Activated CD4-positive, alpha-beta memory T cell treated with anti-CD3 and anti-CD28 coated beads for 36 hours (primary cell): ENCODE measurements at regions not wholly inside any gene's neighbourhood (a gene's known extent, or its start where the extent isn't known, plus 50 kb on each side); places are given as distances from the start of the nearest gene placed in this dataset.

Source experiments
- CTCF ChIA-PET: fragments of 350-600 bp; sonication (Branson Sonifier 250); formaldehyde crosslinking; loops from one replicate; lab custom pipeline; 2021; ENCODE audit warnings: antibody characterized with exemption, inconsistent platforms; lab: Charles Lee
- POLR2A ChIA-PET: fragments of 350-600 bp; sonication (Branson Sonifier 250); formaldehyde crosslinking; loops from one replicate; lab custom pipeline; 2021; ENCODE audit warnings: antibody characterized with exemption; lab: Charles Lee
- DNase-seq: peaks from one replicate; pipeline ENCODE4 v3.0.0-alpha.2; 2020
- H3K27ac Mint-ChIP-seq: one replicate; pipeline ENCODE4 v1.8.0; 2021; ENCODE audit warnings: mixed read lengths
- H3K27me3 Mint-ChIP-seq: one replicate; pipeline ENCODE4 v1.8.0; 2021; ENCODE audit warnings: mixed read lengths
- H3K36me3 Mint-ChIP-seq: one replicate; pipeline ENCODE4 v1.8.0; 2021; ENCODE audit warnings: mixed read lengths
- H3K4me1 Mint-ChIP-seq: one replicate; pipeline ENCODE4 v1.8.0; 2021; ENCODE audit warnings: low read depth, mixed read lengths
- H3K4me3 Mint-ChIP-seq: one replicate; pipeline ENCODE4 v1.8.0; 2021; ENCODE audit warnings: mild to moderate bottlenecking, mixed read lengths
- H3K9me3 Mint-ChIP-seq: one replicate; pipeline ENCODE4 v1.8.0; 2021; ENCODE audit warnings: mixed read lengths
- intact Hi-C: fragments of 100-400 bp; cut with micrococcal nuclease; formaldehyde crosslinking; loops from one replicate; pipeline ENCODE4 v1.15.1; 2023

- Mint-ChIP-seq H3K4me3 (no peak overlapping the region), H3K27me3 (peaks cover 11% of the 10 kb centered on the region), H3K27ac (no peak overlapping the region), H3K4me1 (no peaks in the 10 kb centered on the region), H3K9me3 (no peaks in the 10 kb centered on the region), H3K36me3 (no peaks in the 10 kb centered on the region)
- intact Hi-C loops, result no loop called here
- ChIA-PET POLR2A (no interaction called here), CTCF (interaction anchor here (0.9 kb wide), 1 partner anchor 25 kb away, joined by 5 read pairs; no protein-coding TSS in a partner anchor)
- DNase-seq, result no peak
Measured at GRCh38 chr18:57856557-57857280, 53.6 kb upstream of the ATP8B1 start.

- Mint-ChIP-seq H3K27ac (no peak overlapping the region), H3K9me3 (no peaks in the 10 kb centered on the region), H3K4me3 (no peak overlapping the region), H3K36me3 (no peaks in the 10 kb centered on the region), H3K4me1 (no peaks in the 10 kb centered on the region), H3K27me3 (peaks cover 13% of the 10 kb centered on the region)
- no peak for DNase-seq
- ChIA-PET POLR2A (no interaction called here), CTCF (interaction anchor here (0.9 kb wide), 1 partner anchor 26 kb away, joined by 5 read pairs; no protein-coding TSS in a partner anchor)
- intact Hi-C loops, result no loop called here
Measured at GRCh38 chr18:57856128-57856527, 53.0 kb upstream of the ATP8B1 start.

- ChIA-PET POLR2A (no interaction called here), CTCF (no interaction called here)
- intact Hi-C loops, result no loop called here
- no peak for DNase-seq
- Mint-ChIP-seq H3K27me3 (peaks cover 13% of the 10 kb centered on the region), H3K9me3 (no peaks in the 10 kb centered on the region), H3K4me1 (no peaks in the 10 kb centered on the region), H3K27ac (no peak overlapping the region), H3K36me3 (no peaks in the 10 kb centered on the region), H3K4me3 (no peak overlapping the region)
Measured at GRCh38 chr18:57855551-57855950, 52.4 kb upstream of the ATP8B1 start.

DNA sequence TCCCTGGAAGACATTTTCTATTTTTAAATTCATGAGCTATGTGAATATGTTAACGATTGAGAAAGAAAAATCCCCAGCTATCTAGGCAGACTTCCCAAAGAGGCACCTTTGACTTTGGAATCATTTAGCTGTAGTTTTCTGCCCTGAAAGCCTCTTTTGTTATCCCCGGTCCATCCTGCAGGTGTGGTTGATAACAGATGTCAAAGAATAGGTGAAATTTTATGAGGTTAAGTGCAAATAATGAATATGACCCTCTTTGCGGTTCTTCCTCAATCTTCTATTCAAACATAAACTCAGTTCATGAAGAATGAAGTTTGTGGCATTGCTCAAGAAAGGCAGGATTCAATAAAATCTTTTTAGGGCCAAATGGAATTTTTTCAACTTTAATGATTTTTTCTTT is 51.6 kb upstream of the ATP8B1 start:
- Mint-ChIP-seq H3K36me3 (no peaks in the 10 kb centered on the region), H3K4me3 (no peak overlapping the region), H3K4me1 (no peaks in the 10 kb centered on the region), H3K9me3 (peaks cover 3% of the 10 kb centered on the region), H3K27ac (no peak overlapping the region), H3K27me3 (peaks cover 15% of the 10 kb centered on the region)
- CTCF ChIA-PET, result no interaction called here
- intact Hi-C loops, result no loop called here
- no peak for DNase-seq
- POLR2A ChIA-PET, result no interaction called here

DNA sequence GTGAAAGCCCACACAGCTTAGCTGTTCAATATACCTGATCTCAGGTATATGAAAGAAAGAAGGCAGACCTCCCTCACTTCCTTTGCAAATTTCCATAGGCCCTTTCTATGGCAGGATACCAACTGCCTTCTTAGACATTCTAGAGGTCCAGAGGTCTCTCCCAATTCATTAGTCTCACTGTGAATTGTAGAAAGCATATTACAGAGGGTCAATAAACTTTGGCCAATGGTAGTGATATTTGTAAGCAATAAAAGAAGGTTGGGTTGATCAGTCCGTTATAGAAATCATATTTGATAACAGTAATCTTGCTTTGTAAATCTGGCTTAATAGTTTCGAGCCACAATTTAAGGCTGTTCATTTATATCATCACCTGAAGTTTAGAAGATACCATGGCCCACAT is 50.7 kb upstream of the ATP8B1 start:
- no peak for DNase-seq
- ChIA-PET CTCF (no interaction called here), POLR2A (no interaction called here)
- peaks cover 15% of the 10 kb centered on the region for H3K27me3 Mint-ChIP-seq
- intact Hi-C loops, result no loop called here
- H3K4me1 Mint-ChIP-seq, result no peaks in the 10 kb centered on the region
- peaks cover 3% of the 10 kb centered on the region for H3K9me3 Mint-ChIP-seq
- no peak overlapping the region for H3K4me3 Mint-ChIP-seq
- H3K36me3 Mint-ChIP-seq, result no peaks in the 10 kb centered on the region
- H3K27ac Mint-ChIP-seq, result no peak overlapping the region

- H3K4me1 Mint-ChIP-seq, result no peaks in the 10 kb centered on the region
- POLR2A ChIA-PET, result no interaction called here
Measured at GRCh38 chr18:57853133-57853532, 50.0 kb upstream of the ATP8B1 start.

More at GRCh38 chr18:57853133-57853532, 50.0 kb upstream of the ATP8B1 start:
- H3K36me3 Mint-ChIP-seq, result no peaks in the 10 kb centered on the region
- H3K9me3 Mint-ChIP-seq, result peaks cover 3% of the 10 kb centered on the region
- CTCF ChIA-PET, result interaction anchor here (0.6 kb wide), 1 partner anchor 204 kb away, joined by 3 read pairs; no protein-coding TSS in a partner anchor
- H3K27me3 Mint-ChIP-seq, result peaks cover 15% of the 10 kb centered on the region
- intact Hi-C loops, result no loop called here
- DNase-seq, result no peak
- H3K4me3 Mint-ChIP-seq, result no peak overlapping the region
- no peak overlapping the region for H3K27ac Mint-ChIP-seq
